Fibroblast of skin of back (primary cell): ENCODE measurements at regions not wholly inside any gene's neighbourhood (a gene's known extent, or its start where the extent isn't known, plus 50 kb on each side); places are given as distances from the start of the nearest gene placed in this dataset.
"Not testable (repeated sequence)": the region's sequence is repeated elsewhere in the genome, so short reads cannot be mapped to it uniquely, and the experiment has no call there.

Experiments used
- DNase-seq: peaks from one replicate; pipeline ENCODE4 v3.0.0-alpha.2; 2013

DNA sequence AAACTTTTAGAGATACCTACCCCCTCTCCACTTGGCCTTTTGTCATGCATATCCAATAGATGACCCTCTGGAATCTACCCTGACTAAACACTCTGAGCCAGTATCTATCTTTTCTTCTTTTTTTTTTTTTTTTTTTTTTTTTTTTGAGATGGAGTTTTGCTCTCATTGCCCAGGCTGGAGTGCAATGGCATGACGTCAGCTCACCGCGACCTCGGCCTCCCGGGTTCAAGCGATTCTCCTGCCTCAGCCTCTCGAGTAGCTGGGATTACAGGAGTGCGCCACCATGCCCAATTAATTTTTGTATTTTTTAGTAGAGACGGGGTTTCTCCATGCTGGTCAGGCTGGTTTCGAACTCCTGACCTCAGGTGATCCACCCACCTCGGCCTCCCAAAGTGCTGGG lies 50.8 kb upstream of the GRIN2B start:
- not testable (repeated sequence) for DNase-seq

DNA sequence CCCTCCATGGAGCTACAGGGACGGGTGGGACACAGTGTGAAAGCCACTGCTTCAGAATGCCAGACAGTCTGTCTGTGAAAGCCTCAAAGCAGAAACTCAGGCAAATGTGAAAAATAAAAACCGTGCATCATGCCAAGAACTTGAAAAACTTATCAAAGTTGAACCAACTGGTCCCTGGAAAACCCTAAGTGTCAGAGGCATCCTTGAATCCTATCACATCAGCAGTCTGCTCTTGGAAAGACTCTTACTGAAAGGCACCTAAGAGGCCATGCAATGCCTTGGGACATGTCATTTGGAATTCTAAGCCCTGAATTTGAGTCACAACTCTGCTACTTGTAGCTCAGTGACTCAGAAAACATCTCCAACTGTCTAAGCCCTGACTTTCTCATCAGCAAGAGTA lies 62.4 kb upstream of the GRIN2B start:
- no peak for DNase-seq

DNA sequence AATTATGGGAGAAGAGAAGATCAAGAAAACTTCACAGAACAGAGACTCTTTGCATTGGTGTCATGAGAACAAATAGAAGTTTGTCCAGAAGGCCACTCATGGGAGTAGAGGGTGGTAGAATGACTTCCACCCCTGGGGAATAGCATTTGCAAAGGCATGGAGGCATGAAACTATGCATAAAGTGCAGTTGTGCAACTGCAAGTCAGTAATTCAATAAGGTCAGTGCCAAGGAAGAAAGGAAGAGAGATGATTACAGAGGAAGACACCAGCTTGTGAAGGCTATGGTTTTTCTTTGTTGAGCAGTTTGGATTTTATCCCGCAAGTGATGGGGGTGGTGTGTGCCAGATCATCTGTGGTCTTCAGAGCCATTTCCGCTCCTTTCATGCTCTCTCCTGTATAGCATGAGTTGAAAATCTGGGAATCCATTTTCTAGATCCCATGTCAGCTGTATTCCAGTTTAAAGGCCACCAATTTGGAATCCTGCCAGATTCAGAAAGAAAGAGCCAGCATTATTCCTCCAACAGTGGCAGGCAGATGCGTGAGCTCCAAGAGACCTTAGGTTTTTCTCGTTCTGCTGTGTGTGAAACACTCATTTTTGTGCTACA lies 67.6 kb upstream of the GRIN2B start:
- DNase-seq, result no peak

DNA sequence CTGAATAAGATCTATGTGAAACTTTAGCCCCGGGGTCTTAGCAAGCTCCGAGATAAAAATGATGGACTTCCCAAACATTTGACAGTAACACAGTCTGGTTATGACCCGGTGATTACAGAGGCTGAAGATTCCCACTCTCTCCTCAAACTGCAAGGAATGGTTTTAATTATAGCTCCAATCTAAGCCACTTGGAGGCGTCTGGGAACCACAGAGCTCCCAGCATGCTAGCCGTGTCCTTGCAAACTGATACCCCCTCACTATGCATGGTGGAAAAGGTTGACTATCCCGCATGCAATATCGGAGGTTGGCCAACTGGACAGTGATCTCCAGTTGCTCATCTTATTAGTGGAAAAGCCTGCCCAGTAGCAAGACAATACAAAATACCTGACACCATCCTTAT lies 76.5 kb upstream of the GRIN2B start:
- DNase-seq, result no peak

DNA sequence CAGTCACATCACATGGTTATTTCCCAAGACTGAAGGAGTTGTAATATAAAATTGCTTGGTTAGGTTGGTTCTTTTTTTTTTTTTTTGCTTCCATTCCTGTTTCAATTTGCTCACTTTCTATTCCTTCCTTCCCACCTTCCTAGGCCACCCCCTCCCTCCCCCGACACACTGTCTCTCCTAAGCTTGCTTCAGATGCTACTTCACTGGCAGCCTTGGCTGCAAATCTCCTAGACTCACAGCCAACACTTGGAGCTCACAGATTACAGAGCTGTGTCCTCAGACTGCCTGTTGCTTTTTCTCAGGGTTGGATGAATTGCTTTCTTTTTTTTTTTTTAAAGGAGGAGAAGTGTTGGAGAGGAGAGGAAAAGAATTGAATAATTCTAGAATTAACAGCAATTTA lies 77.3 kb upstream of the GRIN2B start:
- no peak for DNase-seq

DNA sequence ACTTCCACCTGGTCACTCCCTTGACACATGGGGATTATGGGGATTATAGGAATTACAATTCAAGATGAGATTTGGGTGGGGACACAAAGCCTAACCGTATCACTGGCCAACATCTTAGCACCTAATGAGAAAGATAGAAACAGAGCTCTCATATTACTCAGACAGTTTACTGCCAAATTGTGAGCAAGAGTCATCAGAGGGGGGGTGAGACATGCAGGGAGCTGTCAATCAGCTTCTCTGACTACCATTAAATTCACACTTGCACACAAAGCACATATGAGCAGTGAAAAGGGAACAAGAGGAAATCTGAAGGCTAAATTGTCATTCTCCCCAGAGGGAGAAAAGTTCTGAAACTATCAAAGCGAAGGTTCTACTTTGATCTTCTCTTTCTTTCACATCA lies 78.1 kb upstream of the GRIN2B start:
- DNase-seq, result no peak

DNA sequence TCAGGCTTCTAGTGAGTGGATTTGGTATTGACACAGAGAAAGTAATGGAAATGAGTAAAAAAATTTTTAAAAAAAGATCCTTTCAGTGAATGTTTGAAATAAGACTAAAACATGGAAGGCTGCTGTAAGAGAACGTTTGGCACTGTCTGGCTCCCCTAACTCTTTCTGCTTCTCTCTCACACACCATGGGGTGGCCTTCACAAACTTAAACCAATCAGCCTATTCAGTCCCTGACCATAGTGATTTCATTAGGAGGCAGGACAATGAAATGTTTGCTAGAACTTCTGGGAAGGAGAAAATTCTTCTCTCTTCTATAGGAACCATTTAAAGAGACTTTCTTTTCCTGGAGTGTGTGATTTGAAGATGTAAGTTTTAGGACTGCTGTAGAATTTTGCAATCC lies 84.2 kb upstream of the GRIN2B start:
- no peak for DNase-seq

DNA sequence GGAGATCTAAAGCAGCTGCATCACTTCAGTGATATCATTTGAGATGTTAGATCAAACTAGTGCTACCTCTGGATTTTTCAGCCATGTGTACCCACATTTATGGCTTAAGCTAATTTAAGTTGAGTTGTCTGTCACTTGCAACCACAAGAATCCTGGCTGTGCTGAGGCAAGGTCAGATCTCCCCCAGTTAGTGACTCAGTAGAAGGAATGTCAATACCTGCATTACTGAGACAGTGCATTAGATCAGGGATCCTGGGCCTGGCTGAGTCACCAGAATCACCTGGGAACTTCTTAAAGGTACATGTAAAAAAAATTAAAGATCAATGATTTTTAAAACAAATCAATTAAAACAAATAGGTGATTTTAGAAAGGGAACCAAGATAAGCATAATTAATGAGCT lies 84.6 kb upstream of the GRIN2B start:
- DNase-seq, result no peak

DNA sequence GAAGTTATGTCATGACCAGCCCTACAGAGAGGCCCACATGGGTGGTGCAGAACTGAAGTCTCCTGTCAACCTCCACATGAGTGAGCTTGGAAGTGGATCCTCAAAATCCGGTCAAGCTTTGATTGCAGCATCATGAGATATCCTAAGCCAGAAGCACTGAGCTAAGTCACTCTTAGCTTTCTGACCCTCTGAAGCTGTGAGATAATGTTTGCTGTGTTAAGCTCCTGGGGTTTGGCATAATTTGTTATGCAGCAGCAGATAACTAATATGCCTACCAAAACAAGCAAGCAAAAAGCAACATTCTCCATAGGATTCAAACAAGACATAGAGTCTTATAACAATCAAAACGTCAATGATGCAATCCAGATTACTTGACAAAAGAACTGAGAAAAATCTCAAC lies 87.6 kb upstream of the GRIN2B start:
- DNase-seq, result no peak

DNA sequence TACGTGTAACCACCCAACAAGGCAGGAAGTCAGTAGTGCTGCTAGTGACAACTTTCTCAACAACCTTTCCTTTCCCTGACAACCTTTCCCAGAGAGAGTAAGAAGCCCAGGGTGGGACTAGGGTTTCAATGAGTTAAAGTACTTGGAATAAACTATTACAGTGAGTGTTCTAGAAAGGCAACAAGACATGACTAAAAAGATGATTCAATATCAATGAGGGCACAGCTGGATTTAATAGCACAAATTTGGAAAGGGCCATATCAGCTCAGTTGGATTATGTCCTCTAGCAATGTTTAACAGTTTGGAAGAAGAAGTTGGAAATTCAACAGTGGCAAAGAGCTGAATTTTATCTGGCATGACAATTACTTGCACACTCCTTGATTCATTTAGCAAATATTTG lies 90.4 kb upstream of the GRIN2B start:
- no peak for DNase-seq

DNA sequence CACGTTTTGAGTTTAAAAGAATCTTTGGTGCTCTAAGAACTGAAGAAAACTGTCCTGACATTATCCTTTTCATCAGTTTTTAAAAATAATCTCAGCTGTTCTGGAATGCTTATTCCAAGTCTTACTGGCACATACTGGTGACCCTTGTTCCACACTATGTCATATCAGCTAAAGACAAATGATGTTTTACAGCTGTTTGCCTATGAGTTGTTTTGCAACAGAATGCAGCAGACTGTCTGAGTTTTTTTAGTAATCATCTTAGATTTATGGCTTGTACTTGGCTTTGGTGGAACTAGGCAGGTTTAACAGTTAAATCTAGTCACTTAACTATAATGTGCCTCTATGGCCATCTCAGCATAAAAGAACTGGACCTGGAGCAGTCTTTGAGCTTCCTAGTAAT lies 91.6 kb upstream of the GRIN2B start:
- DNase-seq, result no peak

DNA sequence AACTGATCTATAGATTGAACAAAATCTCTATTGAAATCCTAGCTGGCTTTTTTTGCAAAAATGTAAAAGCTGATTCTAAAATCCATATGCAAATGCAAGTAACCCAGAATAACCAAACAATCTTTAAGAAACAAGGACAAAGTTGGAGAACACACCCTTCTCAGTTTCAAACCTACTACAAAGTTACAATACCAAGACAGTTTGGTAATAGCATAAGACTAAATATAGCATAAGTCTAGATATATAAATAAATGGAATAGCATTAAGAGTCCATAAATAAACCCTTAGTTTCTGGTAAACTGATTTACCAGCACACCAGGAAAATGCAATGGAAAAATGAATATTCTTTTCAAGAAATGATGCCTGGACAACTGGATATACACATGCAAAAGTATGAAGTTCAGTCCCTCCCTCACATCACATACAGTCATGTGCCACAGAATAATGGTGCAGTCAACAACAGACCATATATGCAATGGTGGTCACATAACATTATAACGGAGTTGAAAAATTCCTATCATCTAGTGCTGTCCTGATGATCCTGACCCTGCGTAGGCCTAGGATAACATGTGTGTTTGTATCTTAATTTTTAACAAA lies 94.5 kb upstream of the GRIN2B start:
- DNase-seq, result no peak

DNA sequence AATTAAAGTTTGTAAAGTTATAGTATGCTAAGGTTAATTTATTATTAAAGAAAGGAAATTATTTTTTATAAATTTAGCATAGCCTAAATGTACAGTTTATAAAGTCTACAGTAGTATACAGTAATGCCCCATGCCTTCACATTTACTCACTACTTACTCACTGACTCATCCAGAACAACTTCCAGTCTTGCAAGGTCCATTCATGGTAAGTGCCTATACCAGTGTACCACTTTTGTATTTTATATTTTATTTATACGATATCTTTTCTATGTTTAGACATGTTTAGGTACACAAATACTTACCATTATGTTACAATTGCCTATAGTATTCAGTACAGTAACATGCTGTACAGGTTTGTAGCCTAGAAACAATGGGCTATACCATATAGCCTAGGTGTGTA lies 95.1 kb upstream of the GRIN2B start:
- DNase-seq, result no peak

DNA sequence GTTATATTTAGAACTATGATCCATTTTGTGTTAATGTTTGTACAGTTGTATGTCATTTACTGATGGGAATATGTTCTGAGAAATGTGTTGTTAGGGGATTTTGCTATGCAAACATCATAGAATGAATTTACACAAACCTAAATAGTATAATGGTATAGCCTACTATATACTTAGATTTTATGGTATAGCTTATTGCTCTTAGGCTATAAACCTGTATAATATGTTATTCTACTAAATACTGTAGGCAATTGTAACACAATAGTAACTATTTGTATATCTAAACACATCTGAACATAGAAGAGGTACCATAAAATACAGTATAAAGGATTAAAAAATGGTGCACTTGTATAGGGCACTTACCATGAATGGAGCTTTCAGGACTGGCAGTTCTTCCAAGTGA lies 105.4 kb upstream of the GRIN2B start:
- DNase-seq, result no peak

DNA sequence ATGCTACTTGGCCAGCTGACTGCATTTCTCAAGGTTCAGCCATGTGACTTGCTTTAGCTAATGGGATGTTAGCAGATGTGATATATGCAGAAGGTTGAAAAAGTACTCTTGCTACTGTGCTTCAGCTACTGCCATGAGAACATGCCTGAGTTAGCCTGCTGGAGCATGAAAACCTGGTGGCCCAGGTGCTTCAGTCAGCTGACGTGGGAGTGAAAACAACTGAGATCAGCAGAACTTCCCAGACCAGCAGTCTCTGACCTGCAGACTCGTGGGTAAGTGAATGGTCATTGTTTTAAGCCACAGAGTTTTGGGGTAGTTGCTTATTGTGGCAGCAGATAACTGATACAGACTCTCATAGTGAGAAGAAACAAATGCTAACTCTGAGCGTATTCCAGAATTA lies 118.6 kb upstream of the GRIN2B start:
- DNase-seq, result no peak

DNA sequence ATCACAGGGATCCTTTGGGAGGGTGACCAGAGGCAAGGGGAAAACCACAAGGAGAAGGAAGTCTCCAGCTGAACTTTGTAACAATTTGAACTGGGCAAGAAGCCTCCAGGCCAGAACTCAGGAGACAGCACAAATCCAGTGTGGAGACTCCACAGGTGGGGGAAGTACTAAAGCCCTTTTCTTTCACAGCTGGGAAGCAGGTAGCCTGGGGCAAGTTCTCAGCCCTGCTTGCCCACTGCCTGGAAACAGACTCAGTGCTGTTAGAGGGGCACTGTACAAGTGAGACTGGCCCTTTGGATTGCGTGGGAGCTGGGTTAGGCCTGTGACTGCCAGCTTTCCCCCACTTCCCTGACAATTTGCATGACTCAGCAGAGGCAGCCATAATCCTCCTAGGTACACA lies 120.2 kb upstream of the GRIN2B start:
- not testable (repeated sequence) for DNase-seq

DNA sequence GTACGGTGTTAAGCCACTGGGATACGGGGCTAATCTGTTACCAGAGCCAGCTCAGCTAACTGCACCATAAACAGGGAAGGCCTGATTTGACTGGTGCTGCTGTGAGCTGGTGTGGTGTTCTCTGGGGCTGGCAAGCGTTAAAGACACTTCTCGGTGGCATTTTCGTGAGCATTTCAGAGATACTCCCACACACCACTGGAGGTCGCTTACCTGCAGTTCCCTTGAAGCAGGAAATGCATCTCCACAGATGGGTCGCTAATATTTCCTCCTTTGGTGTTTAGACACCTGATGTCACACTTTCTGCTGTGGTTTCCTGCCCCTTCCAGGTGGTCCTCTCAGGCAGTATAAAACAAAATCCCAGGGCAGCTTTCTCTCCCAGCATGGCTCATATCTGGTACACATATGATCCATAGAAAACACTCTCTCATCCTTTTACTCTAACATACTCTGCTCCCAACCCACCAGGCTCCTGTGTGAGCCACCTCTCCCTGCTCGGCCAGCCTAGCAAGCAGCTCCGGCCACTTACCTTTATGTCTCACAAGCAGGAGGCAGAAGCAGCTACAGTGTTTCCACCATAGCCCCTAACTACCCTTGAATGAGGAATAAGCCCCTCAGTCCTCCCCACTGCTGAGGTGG lies 129.9 kb upstream of the GRIN2B start:
- DNase-seq, result no peak

DNA sequence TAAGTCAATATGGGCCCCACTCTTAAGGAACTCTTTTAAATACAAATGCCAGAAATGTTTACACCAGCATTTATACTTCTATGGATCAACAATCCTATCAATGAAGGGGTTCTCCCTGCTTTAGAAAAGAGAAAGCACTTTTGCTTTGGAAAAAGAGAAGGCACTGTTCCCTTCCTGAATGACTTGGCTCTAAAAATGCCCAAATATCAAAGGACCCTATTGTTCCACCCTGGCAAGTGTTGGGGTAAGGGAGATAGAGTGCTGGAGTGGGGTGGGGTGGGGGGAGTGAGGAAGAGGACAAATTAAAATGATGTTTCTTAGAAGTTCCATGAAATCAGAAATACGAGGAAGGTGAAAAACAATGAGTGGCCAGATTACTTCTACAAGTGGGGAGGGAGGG lies 131.6 kb upstream of the GRIN2B start:
- DNase-seq, result no peak

DNA sequence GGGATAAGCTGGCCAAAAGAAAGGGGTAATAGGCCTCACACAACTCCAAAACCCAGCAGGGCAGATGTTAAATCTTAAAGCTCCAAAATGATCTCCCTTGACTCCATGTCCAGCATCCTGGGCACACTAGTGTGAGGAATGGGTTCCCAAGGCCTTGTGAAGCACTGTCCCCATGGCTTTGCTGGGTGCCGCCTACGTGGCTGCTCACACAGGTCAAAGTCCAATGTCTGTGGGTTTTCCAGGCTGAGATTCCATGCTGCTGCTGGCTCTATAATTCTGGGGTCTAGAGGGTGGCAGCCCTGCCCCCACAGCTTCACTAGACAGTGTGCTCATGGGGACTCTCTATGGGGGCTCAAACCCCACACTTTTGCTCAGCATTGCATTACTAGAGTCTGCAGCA lies 145.3 kb upstream of the GRIN2B start:
- no peak for DNase-seq

DNA sequence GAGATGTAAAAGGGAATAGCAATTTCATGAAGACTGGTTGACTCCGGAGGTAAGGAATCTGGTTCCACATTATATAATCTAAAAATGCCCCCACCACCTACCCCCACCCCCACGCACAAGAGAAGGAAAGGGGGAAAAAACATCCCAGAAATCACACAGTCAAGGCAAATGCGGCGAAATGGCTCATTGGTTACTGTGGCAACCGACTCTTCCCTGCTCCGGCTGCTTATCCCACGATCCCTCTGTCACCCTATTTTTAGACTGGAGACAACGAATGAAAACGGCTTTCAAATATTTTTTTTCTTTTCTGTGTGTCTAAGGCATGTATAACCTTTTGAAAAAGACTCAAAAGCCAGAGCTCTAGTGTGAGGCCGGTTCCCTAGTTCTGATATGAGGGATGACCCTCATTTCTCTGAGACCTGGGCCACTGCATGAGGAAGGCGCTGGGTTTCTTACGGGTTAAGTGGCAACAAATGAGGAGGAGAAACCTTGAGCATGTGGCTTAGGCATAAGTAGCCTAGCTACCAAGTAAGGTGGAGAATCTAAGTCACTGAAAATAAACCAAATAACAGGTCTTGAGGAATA lies 148.3 kb upstream of the GRIN2B start:
- no peak for DNase-seq

DNA sequence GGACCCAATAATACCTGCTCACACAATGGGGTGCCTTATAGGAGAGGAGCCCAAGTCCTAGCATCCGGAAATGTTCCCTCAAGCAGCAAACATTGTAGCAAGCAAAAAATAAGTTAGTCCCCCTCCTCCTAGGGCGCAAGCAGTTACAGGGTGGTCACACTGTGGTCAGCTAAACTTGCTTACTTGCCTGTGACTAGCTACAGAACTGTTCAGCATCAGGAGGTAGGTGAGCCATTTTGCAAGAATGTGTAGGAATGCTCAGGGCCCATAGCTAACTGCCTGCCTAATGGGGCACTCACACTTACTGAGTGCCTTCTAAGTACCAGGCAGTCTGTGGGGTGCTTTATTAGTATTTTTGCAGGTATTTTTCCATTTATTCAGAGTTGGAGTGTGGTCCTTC lies 154.6 kb upstream of the GRIN2B start:
- DNase-seq, result no peak

DNA sequence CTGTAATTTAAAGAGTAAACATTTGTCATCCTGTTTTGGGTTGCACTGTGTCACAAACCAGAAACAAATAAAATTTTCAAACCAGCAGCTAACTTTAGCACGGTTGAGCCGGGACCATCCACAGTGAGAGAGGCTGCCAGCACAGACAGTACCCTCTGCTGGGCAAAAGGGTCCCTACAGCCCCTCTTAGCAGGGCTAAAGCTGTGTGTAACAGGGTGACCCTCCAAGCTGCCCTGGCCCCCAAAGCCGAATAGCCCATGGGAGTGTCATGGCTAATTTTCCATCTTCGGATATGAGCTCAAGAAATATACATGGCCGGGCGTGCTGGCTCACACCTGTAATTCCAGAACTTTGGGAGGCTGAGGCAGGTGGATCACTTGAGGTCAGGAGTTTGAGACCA lies 157.1 kb upstream of the GRIN2B start:
- DNase-seq, result no peak

DNA sequence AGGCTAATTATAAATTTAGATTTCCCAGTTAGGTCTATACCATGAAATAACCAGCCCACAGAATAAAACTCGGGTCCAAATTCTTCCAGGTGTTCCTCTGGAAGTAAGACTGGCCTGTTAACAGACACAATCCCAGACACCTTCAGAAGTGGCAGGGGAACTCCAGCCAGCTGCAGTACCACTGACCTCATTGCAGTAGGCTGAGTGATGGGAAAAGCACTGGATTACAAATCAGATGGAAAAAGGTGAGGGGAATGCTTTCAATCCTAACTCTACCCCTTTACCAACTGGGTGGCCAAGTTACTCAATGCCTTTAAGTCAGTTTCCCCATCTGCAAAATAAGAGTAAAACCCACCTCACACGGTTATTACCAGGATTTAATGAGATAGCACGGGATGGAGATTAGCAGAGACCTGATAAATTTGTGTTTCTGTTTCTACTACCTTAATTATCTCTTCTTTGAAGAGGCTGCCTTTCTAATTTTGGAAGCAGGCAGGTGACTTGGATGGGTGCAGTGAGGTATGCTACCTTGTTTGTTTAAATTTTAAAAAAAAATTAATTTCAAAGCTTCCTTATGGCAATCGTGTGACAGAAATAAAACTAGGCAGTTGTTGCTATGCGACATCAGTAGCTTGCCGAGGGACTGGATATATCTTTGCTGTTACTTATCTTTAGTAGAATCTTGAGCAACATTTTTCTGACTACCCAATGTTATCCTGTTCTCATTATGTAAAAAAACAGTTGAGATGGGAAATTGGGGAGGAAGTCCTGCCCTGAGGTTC lies 167.3 kb upstream of the GRIN2B start:
- DNase-seq, result no peak

DNA sequence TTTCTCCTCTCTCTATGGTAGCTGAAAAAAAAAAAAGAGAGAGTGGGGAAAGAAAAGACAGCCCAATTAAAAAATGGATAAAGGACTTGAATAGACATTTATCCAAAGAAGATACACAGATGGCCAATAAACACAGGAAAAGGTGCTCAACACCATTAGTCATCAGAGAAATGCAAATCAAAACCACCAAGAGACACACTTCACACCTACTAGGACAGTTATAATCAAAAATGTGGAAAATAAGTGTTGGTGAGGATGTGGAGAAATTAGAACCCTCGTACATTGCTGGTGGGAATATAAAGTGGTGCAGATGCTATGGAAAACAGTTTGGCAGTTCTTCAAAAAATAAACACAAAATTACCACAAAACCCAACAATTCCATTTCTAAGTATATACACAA lies 172.4 kb upstream of the GRIN2B start:
- no peak for DNase-seq
